ENCODE measurements at regions not wholly inside any gene's neighbourhood (a gene's known extent, or its start where the extent isn't known, plus 50 kb on each side); places are given as distances from the start of the nearest gene placed in this dataset.

GRCh38 chr10:43700306-43700705 is 51.6 kb upstream of the ZNF32 start:
- TF ChIP-seq, protein P1, sequence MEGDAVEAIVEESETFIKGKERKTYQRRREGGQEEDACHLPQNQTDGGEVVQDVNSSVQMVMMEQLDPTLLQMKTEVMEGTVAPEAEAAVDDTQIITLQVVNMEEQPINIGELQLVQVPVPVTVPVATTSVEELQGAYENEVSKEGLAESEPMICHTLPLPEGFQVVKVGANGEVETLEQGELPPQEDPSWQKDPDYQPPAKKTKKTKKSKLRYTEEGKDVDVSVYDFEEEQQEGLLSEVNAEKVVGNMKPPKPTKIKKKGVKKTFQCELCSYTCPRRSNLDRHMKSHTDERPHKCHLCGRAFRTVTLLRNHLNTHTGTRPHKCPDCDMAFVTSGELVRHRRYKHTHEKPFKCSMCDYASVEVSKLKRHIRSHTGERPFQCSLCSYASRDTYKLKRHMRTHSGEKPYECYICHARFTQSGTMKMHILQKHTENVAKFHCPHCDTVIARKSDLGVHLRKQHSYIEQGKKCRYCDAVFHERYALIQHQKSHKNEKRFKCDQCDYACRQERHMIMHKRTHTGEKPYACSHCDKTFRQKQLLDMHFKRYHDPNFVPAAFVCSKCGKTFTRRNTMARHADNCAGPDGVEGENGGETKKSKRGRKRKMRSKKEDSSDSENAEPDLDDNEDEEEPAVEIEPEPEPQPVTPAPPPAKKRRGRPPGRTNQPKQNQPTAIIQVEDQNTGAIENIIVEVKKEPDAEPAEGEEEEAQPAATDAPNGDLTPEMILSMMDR (IDR thresholded peaks at IDR 0.05) = no peak
- TF ChIP-seq REST (IDR thresholded peaks at IDR 0.05; ENCODE audit: insufficient read depth in 1 of 2, low read depth in 2 of 2, low read length in 1 of 2) (no peak), SIN3A (IDR thresholded peaks at IDR 0.05; ENCODE audit: borderline replicate concordance, insufficient read depth, low read depth, low read length) (no peak), TCF7L2 (IDR thresholded peaks at IDR 0.05; ENCODE audit: low read depth, low read length) (no peak), POLR2AphosphoS5 (IDR thresholded peaks at IDR 0.05; ENCODE audit: low read depth, low read length) (no peak)
